Kidney (tissue), 13 donors: ENCODE measurements at regions not wholly inside any gene's neighbourhood (a gene's known extent, or its start where the extent isn't known, plus 50 kb on each side); places are given as distances from the start of the nearest gene placed in this dataset.
"Not testable (repeated sequence)": the region's sequence is repeated elsewhere in the genome, so short reads cannot be mapped to it uniquely, and the experiment has no call there.

Experiments used
- DNase-seq, 5 donors: peaks; one replicate each; pipeline ENCODE4 v3.0.0-alpha.2; 2013 to 2020
- FAIRE-seq: peaks from 2 replicates; lab custom pipeline; 2012; peaks lifted over from hg19 to GRCh38; lab: Jason Lieb, UNC
- H3K27ac ChIP-seq, 2 donors: one replicate each; pipeline ENCODE4 v1.7.0; 2013; ENCODE audit warnings: low read depth in 2 of 2, low read length in 2 of 2, inconsistent platforms in 1 of 2
- H3K27me3 ChIP-seq: one replicate; pipeline ENCODE4 v1.7.1; 2013; ENCODE audit warnings: low read length, inconsistent platforms; ENCODE audit not compliant: control insufficient read depth, insufficient read depth
- H3K36me3 ChIP-seq, 3 donors: one replicate each; pipeline versions ENCODE4 v1.7.0 to v1.7.1; 2013; ENCODE audit warnings: low read length in 3 of 3, control low read depth in 1 of 3, inconsistent platforms in 1 of 3; ENCODE audit not compliant: insufficient read depth in 3 of 3, control insufficient read depth in 2 of 3
- H3K4me1 ChIP-seq, 3 donors: one replicate each; pipeline versions ENCODE4 v1.7.0 to v1.7.1; 2013; ENCODE audit warnings: low read length in 3 of 3, inconsistent platforms in 1 of 3, low read depth in 1 of 3; ENCODE audit not compliant: control insufficient read depth in 2 of 3, insufficient read depth in 2 of 3
- H3K4me3 ChIP-seq, 3 donors: one replicate each; pipeline versions ENCODE4 v1.7.0 to v1.8.1; 2013; ENCODE audit warnings: low read length in 3 of 3, control low read depth in 1 of 3, inconsistent platforms in 1 of 3
- H3K9ac ChIP-seq, 3 donors: one replicate each; pipeline versions ENCODE4 v1.7.0 to v1.7.1; 2013; ENCODE audit warnings: low read length in 3 of 3, control low read depth in 1 of 3, inconsistent platforms in 1 of 3
- H3K9me3 ChIP-seq, 3 donors: one replicate each; pipeline versions ENCODE4 v1.7.0 to v1.7.1; 2013; ENCODE audit warnings: low read length in 3 of 3, control low read depth in 1 of 3, inconsistent platforms in 1 of 3; ENCODE audit not compliant: control insufficient read depth in 2 of 3, insufficient read depth in 1 of 3
- intact Hi-C: fragments of 100-400 bp; cut with DNase I; formaldehyde crosslinking; loops from one replicate; pipeline ENCODE4 v1.11.1; 2022
- TF ChIP-seq, protein P1 (sequence below): IDR thresholded peaks from 3 replicates; pipeline ENCODE4 v1.5.1; 2012; ENCODE audit warnings: mild to moderate bottlenecking, moderate library complexity, borderline replicate concordance; ENCODE audit not compliant: insufficient read depth; ENCODE audit errors: extremely low read depth
- donor health status: control.
- donor health status: control.
- donor health status: control.
- donor health status: control.
- donor health status: control.
- donor health status: DM: yes; HTN: yes; CAD: no.
- donor health status: Normal renal cell carcinoma (clear cell type).

GRCh38 chr2:3899536-3900155, 196.3 kb downstream of the DCDC2C start:
- Histone ChIP-seq H3K27ac (no peak overlapping the region), H3K4me3 (no peak overlapping the region), H3K36me3 (no peaks in the 10 kb centered on the region), H3K27me3 (no peaks in the 10 kb centered on the region), H3K9ac (no peak overlapping the region), H3K9me3 (no peaks in the 10 kb centered on the region), H3K4me1 (no peaks in the 10 kb centered on the region)
- intact Hi-C loops: no loop called here
- TF ChIP-seq, protein P1, sequence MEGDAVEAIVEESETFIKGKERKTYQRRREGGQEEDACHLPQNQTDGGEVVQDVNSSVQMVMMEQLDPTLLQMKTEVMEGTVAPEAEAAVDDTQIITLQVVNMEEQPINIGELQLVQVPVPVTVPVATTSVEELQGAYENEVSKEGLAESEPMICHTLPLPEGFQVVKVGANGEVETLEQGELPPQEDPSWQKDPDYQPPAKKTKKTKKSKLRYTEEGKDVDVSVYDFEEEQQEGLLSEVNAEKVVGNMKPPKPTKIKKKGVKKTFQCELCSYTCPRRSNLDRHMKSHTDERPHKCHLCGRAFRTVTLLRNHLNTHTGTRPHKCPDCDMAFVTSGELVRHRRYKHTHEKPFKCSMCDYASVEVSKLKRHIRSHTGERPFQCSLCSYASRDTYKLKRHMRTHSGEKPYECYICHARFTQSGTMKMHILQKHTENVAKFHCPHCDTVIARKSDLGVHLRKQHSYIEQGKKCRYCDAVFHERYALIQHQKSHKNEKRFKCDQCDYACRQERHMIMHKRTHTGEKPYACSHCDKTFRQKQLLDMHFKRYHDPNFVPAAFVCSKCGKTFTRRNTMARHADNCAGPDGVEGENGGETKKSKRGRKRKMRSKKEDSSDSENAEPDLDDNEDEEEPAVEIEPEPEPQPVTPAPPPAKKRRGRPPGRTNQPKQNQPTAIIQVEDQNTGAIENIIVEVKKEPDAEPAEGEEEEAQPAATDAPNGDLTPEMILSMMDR: no peak
- DNase-seq (no peak), FAIRE-seq (no peak)

DNA sequence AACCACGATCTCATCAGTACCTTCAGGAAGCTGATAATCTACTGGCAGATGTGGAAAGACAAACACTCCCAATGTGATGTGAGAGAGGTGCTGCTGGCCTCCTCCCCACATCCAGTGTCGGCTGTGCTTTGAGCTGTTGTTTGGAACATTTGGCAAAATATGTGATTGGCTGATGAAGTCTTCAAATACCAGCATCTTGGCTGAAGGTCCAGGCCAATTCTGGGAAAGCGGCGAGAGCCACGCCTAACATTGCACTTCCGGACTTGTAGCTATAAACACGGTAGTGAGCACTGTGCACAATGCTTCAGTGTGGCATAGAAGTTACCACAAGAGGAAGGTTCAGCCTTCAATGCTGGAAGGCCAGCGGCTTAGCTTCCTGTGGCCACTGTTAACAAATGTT, 198.8 kb downstream of the DCDC2C start:
- Histone ChIP-seq H3K4me1 (no peaks in the 10 kb centered on the region), H3K9me3 (no peaks in the 10 kb centered on the region), H3K36me3 (no peaks in the 10 kb centered on the region), H3K27ac (no peak overlapping the region), H3K9ac (no peak overlapping the region), H3K27me3 (no peaks in the 10 kb centered on the region), H3K4me3 (no peak overlapping the region)
- intact Hi-C loops: no loop called here
- DNase-seq (no peak), FAIRE-seq (no peak)
- TF ChIP-seq, protein P1: no peak

DNA sequence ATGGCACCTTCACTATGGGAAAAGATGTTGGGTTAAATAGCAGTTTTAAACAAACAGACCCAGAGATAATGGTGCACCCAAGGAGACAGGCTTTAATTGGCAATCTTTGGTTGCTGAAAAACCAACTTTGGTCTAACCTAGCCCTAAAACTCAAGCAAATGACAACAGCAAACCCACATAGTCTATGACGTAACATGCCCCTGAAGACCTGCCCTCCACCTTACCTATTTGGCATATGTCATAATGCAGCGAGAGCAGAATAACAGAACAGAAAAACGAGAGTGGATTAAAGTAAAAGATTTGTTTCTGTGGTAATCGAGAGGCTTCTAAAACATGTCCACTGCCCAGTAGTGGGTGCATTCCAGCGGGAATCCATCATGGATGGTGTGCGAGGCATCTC, 200.7 kb downstream of the DCDC2C start:
- FAIRE-seq (no peak), DNase-seq (no peak)
- H3K4me1 ChIP-seq: no peaks in the 10 kb centered on the region
- H3K9me3 ChIP-seq: peaks cover 0 to 5% (median 0%) of the 10 kb centered on the region in 3 donors
- no peaks in the 10 kb centered on the region for H3K27me3 ChIP-seq
- TF ChIP-seq, protein P1: no peak
- no peak overlapping the region for H3K4me3 ChIP-seq
- H3K36me3 ChIP-seq: no peaks in the 10 kb centered on the region
- intact Hi-C loops: no loop called here
- H3K9ac ChIP-seq: no peak overlapping the region
- H3K27ac ChIP-seq: no peak overlapping the region

DNA sequence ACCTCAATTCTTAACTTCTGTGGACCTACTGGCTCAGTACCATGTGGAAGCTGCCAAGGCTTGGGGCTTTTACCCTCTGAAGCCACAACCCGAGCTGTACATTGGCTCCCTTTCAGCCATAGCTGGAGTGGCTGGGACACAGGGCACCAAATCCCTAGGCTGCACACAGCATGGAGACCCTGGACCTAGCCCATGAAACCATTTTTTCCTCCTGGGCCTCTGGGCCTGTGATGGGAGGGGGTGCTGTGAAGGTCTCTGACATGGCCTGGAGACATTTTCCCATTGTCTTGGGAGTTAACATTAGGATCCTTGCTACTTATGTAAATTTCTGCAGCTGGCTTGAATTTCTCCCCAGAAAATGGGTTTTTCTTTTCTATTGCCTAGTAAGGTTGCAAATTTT, 205.1 kb downstream of the DCDC2C start:
- FAIRE-seq, H3K9ac ChIP-seq, H3K27me3 ChIP-seq, H3K4me3 ChIP-seq, H3K27ac ChIP-seq, H3K36me3 ChIP-seq, DNase-seq, H3K4me1 ChIP-seq, H3K9me3 ChIP-seq, intact Hi-C loops: not testable (repeated sequence)
